ENCODE measurements at regions not wholly inside any gene's neighbourhood (a gene's known extent, or its start where the extent isn't known, plus 50 kb on each side); places are given as distances from the start of the nearest gene placed in this dataset.

- no peak for TF ChIP-seq CTCF (IDR thresholded peaks at IDR 0.05; ENCODE audit: insufficient read depth, low read depth, low read length)
- no peak for TF ChIP-seq EZH2 (IDR thresholded peaks at IDR 0.05; ENCODE audit: insufficient read depth, low read length)
These were observed 315.6 kb downstream of the SOX2 start for GRCh38 chr3:182027366-182027765.

Measured in astrocyte (in vitro differentiated cells and primary cell).